GM18907 (cell line): ENCODE measurements at regions not wholly inside any gene's neighbourhood (a gene's known extent, or its start where the extent isn't known, plus 50 kb on each side); places are given as distances from the start of the nearest gene placed in this dataset.

Experiments
- ATAC-seq: cut with Tn5 transposase; IDR thresholded peaks from one replicate; pipeline ENCODE4 v1.9.1; 2021; ENCODE audit warnings: mild to moderate bottlenecking, moderate library complexity; ENCODE audit not compliant: unreplicated experiment

GRCh38 chr4:20575486-20575885, 124.8 kb upstream of the PACRGL start:
- ATAC-seq, result no peak

GRCh38 chr4:20576861-20577260, 123.4 kb upstream of the PACRGL start:
- no peak for ATAC-seq

- ATAC-seq, result no peak
Measured at GRCh38 chr4:20577702-20578101, 122.6 kb upstream of the PACRGL start.

GRCh38 chr4:20580907-20581306, 119.4 kb upstream of the PACRGL start:
- ATAC-seq, result no peak

- no peak for ATAC-seq
Measured at GRCh38 chr4:20589436-20589835, 110.8 kb upstream of the PACRGL start.

- ATAC-seq, result no peak
Measured at GRCh38 chr4:20590849-20591248, 109.4 kb upstream of the PACRGL start.

- ATAC-seq, result no peak
Measured at GRCh38 chr4:20591571-20591970, 108.7 kb upstream of the PACRGL start.

GRCh38 chr4:20592013-20592412, 108.2 kb upstream of the PACRGL start:
- no peak for ATAC-seq

GRCh38 chr4:20592663-20593062, 107.6 kb upstream of the PACRGL start:
- no peak for ATAC-seq

GRCh38 chr4:20598626-20599025, 101.6 kb upstream of the PACRGL start:
- ATAC-seq, result no peak

- ATAC-seq, result no peak
Measured at GRCh38 chr4:20603671-20604313, 96.5 kb upstream of the PACRGL start.

- no peak for ATAC-seq
Measured at GRCh38 chr4:20612313-20612712, 87.9 kb upstream of the PACRGL start.

GRCh38 chr4:20614816-20615215, 85.4 kb upstream of the PACRGL start:
- ATAC-seq, result no peak

GRCh38 chr4:20615486-20616260, 84.6 kb upstream of the PACRGL start:
- ATAC-seq, result no peak

- no peak for ATAC-seq
Measured at GRCh38 chr4:20616313-20616712, 83.9 kb upstream of the PACRGL start.

GRCh38 chr4:20616848-20617247, 83.4 kb upstream of the PACRGL start:
- no peak for ATAC-seq

- no peak for ATAC-seq
Measured at GRCh38 chr4:20617678-20618396, 82.4 kb upstream of the PACRGL start.

- ATAC-seq, result no peak
Measured at GRCh38 chr4:20618731-20619130, 81.5 kb upstream of the PACRGL start.

- no peak for ATAC-seq
Measured at GRCh38 chr4:20621476-20621875, 78.8 kb upstream of the PACRGL start.

- ATAC-seq, result no peak
Measured at GRCh38 chr4:20622701-20623100, 77.6 kb upstream of the PACRGL start.

GRCh38 chr4:20623939-20624338, 76.3 kb upstream of the PACRGL start:
- ATAC-seq, result no peak

- ATAC-seq, result no peak
Measured at GRCh38 chr4:20624793-20625374, 75.4 kb upstream of the PACRGL start.
